Activated T-cell treated with anti-CD3 and anti-CD28 coated beads, Interleukin-2, amount 50 U/mL, for 72 hours (primary cell): ENCODE measurements at regions not wholly inside any gene's neighbourhood (a gene's known extent, or its start where the extent isn't known, plus 50 kb on each side); places are given as distances from the start of the nearest gene placed in this dataset.
"Not testable (repeated sequence)": the region's sequence is repeated elsewhere in the genome, so short reads cannot be mapped to it uniquely, and the experiment has no call there.

ENCODE experiments used
- ATAC-seq, 2 donors: fragments of 150-1000 bp; cut with Tn5 transposase; replicated peaks in 1 of 2; 2 replicates each; pipeline ENCODE4 v1.10.0; 2021; ENCODE audit warnings: moderate library complexity in 2 of 2, mild to moderate bottlenecking in 1 of 2
- DNase-seq, 2 donors: peaks; one replicate each; pipeline ENCODE4 v3.0.0; 2021 to 2022; ENCODE audit warnings: mixed read lengths in 1 of 2
- H3K27ac Mint-ChIP-seq: one replicate; pipeline ENCODE4 v1.8.0; 2022; ENCODE audit warnings: mild to moderate bottlenecking, moderate library complexity, mixed read lengths
- H3K27me3 Mint-ChIP-seq: one replicate; pipeline ENCODE4 v1.8.0; 2022; ENCODE audit warnings: low read depth, mixed read lengths
- H3K36me3 Mint-ChIP-seq, 2 donors: one replicate each; pipeline ENCODE4 v1.8.0; 2022; ENCODE audit warnings: mixed read lengths in 2 of 2, mild to moderate bottlenecking in 1 of 2; ENCODE audit not compliant: insufficient read depth in 2 of 2
- H3K4me1 Mint-ChIP-seq: one replicate; pipeline ENCODE4 v1.8.0; 2022; ENCODE audit warnings: low read depth, mixed read lengths
- H3K4me3 Mint-ChIP-seq, 2 donors: one replicate each; pipeline ENCODE4 v1.8.0; 2022; ENCODE audit warnings: mild to moderate bottlenecking in 2 of 2, mixed read lengths in 2 of 2, moderate library complexity in 2 of 2
- H3K9me3 Mint-ChIP-seq, 2 donors: one replicate each; pipeline ENCODE4 v1.8.0; 2022; ENCODE audit warnings: mixed read lengths in 2 of 2

GRCh38 chr2:66122516-66122915 is 312.4 kb upstream of the MEIS1 start:
- no peak overlapping the region for H3K4me3 Mint-ChIP-seq
- DNase-seq (no peak), ATAC-seq (no peak)
- no peaks in the 10 kb centered on the region for H3K4me1 Mint-ChIP-seq
- H3K27me3 Mint-ChIP-seq = no peaks in the 10 kb centered on the region
- peaks cover 2% of the 10 kb centered on the region in 2 donors for H3K9me3 Mint-ChIP-seq
- H3K36me3 Mint-ChIP-seq = peaks cover 0 to 1% of the 10 kb centered on the region in 2 donors
- no peak overlapping the region for H3K27ac Mint-ChIP-seq

- no peak overlapping the region for H3K27ac Mint-ChIP-seq
- DNase-seq (no peak), ATAC-seq (no peak)
- H3K36me3 Mint-ChIP-seq = peaks cover 0 to 1% of the 10 kb centered on the region in 2 donors
- H3K4me3 Mint-ChIP-seq = no peak overlapping the region
- peaks cover 2% of the 10 kb centered on the region in 2 donors for H3K9me3 Mint-ChIP-seq
- H3K4me1 Mint-ChIP-seq = no peaks in the 10 kb centered on the region
- no peaks in the 10 kb centered on the region for H3K27me3 Mint-ChIP-seq
Observed at GRCh38 chr2:66121946-66122345, 313.0 kb upstream of the MEIS1 start.

DNA sequence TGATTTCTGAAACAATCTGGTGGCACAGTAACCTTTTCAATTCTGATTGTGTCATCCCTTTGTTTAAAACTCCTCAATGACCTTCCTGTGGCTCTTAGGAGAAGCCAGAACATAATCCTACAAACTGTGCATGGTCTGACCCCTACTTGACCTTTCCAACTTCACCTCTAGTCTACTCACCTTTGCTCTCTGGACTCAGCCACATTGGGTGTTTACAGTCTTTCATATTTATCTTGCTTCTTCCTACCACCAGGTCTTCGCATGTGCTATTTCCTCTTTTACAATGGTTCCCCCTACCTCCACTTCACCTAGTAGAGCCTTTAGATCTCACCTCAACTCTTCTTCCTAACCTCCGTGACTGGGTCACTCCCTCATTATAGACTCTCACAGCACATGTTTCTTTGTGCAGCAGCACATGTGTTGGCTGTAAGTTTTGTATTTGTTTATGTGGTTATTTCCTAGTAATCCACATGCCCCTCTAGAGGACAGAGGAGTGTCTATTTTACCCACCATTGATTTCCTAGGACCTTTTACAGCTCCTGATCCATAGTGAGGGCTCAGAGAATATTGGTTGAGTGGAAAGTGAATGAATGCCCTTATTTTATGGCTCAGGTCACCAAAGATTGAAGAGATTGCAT is 320.8 kb upstream of the MEIS1 start:
- no peaks in the 10 kb centered on the region for H3K27me3 Mint-ChIP-seq
- H3K36me3 Mint-ChIP-seq = no peaks in the 10 kb centered on the region
- H3K27ac Mint-ChIP-seq = no peak overlapping the region
- H3K4me3 Mint-ChIP-seq = no peak overlapping the region
- DNase-seq (no peak), ATAC-seq (no peak)
- no peaks in the 10 kb centered on the region for H3K4me1 Mint-ChIP-seq
- peaks cover 7 to 9% of the 10 kb centered on the region in 2 donors for H3K9me3 Mint-ChIP-seq

DNA sequence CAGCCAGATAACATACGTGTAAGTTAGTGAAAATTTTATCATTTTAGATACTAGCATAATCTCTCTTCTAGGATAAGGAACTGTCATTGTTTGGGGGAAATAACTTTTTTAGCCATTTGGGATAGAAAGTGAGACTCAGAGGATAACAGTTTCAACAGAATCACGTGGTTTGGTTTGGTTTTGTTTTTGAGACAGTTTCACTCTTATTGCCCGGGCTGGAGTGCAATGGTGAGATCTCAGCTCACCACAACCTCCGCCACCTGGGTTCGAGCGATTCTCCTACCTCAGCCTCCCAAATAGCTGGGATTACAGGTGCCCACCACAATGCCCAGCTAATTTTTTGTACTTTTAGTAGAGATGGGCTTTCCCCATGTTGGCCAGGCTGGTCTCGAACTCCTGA is 323.2 kb upstream of the MEIS1 start:
- H3K4me1 Mint-ChIP-seq = no peaks in the 10 kb centered on the region
- DNase-seq (no peak), ATAC-seq (no peak)
- H3K36me3 Mint-ChIP-seq = no peaks in the 10 kb centered on the region
- H3K27ac Mint-ChIP-seq = no peak overlapping the region
- H3K4me3 Mint-ChIP-seq = no peak overlapping the region
- H3K9me3 Mint-ChIP-seq = peaks cover 5 to 7% of the 10 kb centered on the region in 2 donors
- H3K27me3 Mint-ChIP-seq = no peaks in the 10 kb centered on the region

GRCh38 chr2:66110608-66111007 is 324.3 kb upstream of the MEIS1 start:
- DNase-seq (no peak), ATAC-seq (no peak)
- Mint-ChIP-seq H3K36me3 (no peaks in the 10 kb centered on the region), H3K9me3 (peaks cover 5 to 7% of the 10 kb centered on the region in 2 donors), H3K27ac (no peak overlapping the region), H3K4me3 (no peak overlapping the region), H3K27me3 (no peaks in the 10 kb centered on the region), H3K4me1 (no peaks in the 10 kb centered on the region)

DNA sequence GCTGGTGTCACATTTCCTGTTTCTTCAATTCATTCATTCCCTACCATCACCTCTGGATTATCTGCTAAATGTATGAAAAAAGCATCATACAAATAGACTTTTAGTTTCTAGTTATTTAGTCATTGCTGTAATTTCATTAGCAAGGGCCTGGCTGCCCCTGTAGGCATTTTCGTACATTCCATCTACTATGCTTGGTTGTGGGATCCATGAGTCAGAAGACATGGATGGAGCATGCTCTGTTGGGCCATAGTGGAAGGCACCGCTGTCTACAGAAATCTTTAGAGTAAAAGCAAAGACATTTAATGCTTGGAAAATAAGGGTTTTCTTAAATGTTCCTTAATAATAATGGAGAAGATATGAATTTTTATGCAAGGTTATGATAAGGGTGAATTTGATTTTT is 324.8 kb upstream of the MEIS1 start:
- H3K4me1 Mint-ChIP-seq = no peaks in the 10 kb centered on the region
- H3K27ac Mint-ChIP-seq = no peak overlapping the region
- peaks cover 5 to 7% of the 10 kb centered on the region in 2 donors for H3K9me3 Mint-ChIP-seq
- no peaks in the 10 kb centered on the region for H3K27me3 Mint-ChIP-seq
- H3K4me3 Mint-ChIP-seq = no peak overlapping the region
- DNase-seq (no peak), ATAC-seq (no peak)
- H3K36me3 Mint-ChIP-seq = no peaks in the 10 kb centered on the region

DNA sequence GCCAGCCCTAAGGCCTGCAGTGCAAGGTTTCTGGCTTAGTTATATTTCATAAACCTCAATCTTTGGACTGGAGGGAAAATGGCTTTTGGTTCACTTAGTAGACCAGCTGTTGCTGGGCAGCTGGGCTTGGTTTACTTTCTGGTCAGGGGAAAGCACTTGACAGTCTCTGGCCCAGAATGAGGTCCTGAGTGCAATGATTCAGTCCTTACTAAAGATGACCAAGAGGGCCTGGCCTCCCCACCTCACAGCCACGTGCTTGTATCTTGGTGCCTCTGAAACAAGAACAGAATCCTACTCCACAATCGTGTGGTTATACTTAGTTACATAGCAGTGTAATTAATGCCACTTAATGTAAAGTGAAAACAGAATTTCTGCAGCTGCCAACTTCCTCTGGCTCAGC is 325.5 kb upstream of the MEIS1 start:
- H3K27me3 Mint-ChIP-seq = no peaks in the 10 kb centered on the region
- no peak for ATAC-seq
- no peak overlapping the region for H3K27ac Mint-ChIP-seq
- no peaks in the 10 kb centered on the region for H3K36me3 Mint-ChIP-seq
- H3K9me3 Mint-ChIP-seq = peaks cover 5 to 7% of the 10 kb centered on the region in 2 donors
- H3K4me1 Mint-ChIP-seq = no peaks in the 10 kb centered on the region
- H3K4me3 Mint-ChIP-seq = no peak overlapping the region
- no peak for DNase-seq

DNA sequence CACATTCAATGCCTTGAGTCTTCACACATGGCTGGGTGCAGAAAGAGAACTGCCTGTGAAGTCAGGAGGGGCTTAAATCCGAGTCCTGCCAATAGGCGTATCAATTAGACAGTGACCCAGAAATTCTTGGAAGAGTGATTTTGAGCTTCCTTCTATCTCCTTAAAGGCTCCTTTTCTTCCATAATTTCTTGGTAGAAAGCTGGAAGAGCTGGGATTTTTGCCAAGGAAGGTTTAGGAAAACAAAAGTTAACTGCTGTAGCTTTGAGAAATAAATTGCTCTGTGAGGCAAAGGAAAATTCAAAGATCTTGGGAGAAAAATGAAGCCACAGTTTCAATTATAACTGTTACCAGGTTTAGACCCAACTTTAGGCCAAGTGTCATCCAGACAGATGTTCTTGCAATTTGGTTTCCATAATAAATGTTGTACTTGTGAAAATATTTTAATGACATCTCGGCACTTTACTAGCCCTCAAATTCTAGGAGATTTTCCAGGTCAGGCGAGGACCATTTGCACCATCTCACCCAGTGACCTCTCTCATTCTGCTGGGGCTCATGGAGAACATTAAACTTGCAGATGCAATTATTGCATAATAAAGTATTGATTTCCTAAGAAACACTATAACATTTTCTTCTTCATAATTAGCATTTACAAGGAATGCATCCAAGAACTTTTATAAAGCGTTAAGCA is 329.7 kb upstream of the MEIS1 start:
- H3K4me3 Mint-ChIP-seq = no peak overlapping the region
- no peaks in the 10 kb centered on the region for H3K27me3 Mint-ChIP-seq
- no peaks in the 10 kb centered on the region for H3K4me1 Mint-ChIP-seq
- H3K27ac Mint-ChIP-seq = no peak overlapping the region
- H3K9me3 Mint-ChIP-seq = peaks cover 0 to 3% of the 10 kb centered on the region in 2 donors
- DNase-seq = no peak
- H3K36me3 Mint-ChIP-seq = no peaks in the 10 kb centered on the region
- ATAC-seq = no peak

- Mint-ChIP-seq H3K27ac (no peak overlapping the region), H3K4me3 (no peak overlapping the region), H3K36me3 (no peaks in the 10 kb centered on the region), H3K4me1 (no peaks in the 10 kb centered on the region), H3K27me3 (no peaks in the 10 kb centered on the region), H3K9me3 (peaks cover 0 to 3% of the 10 kb centered on the region in 2 donors)
- no peak for DNase-seq
- no peak for ATAC-seq
Observed at GRCh38 chr2:66103581-66103980, 331.3 kb upstream of the MEIS1 start.

DNA sequence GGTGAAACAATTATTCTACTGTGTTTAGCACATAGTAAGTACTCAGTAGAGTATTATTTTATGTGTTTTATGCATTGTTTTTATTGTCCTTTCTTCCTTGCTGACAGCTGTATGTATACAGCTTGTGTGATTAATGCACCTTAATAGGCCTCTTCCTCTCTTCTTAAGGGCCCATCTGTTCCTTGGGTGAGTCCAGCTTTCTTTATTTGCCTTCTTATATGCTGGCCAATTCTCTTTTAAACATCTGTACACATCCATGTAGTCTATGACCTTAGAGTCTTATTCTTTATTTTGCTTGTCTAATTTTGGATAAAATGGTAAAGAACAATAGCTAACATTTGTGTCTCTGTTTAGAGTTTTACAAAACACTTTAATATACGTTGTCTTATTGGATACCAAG is 333.7 kb upstream of the MEIS1 start:
- Mint-ChIP-seq H3K27ac (no peak overlapping the region), H3K9me3 (peaks cover 2 to 7% of the 10 kb centered on the region in 2 donors), H3K4me3 (no peak overlapping the region), H3K27me3 (no peaks in the 10 kb centered on the region), H3K36me3 (no peaks in the 10 kb centered on the region), H3K4me1 (no peaks in the 10 kb centered on the region)
- ATAC-seq (no peak), DNase-seq (no peak)

DNA sequence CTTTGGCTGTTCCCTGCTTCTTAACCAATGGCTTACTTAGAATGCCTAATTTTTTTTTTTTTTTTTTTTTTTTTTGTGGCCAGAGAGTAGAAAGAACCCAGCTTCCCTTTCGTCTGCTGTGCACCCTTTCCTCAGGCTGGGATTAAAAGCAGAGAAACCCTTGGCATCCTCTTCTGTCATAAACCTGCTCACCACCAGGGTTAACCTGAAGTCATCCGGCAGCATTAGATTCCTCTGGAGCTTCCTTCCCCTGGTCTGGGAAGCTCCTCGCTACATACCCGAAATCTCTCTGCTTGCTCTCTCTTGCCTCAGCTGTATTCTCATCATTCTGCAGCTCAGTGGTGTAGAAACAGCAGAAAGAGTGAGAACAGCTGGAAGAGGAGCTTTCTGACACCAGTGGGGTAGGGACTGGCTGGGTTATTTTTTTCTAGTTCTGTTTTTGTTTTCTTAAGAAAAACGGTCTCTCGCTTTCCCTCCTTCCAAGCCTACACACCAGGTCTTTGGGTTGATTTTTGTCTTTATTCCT is 339.0 kb upstream of the MEIS1 start:
- no peak overlapping the region for H3K4me3 Mint-ChIP-seq

DNA sequence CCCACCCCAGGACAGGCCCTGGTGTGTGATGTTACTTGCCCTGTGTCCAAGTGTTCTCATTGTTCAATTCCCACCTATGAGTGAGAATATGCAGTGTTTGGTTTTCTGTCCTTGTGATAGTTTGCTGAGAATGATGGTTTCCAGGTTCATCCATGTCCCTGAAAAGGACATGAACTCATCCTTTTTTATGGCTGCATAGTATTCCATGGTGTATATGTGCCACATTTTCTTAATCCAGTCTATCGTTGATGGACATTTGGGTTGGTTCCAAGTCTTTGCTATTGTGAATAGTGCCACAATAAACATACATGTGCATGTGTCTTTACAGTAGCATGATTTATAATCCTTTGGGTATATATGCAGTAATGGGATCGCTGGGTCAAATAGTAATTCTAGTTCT is 340.2 kb upstream of the MEIS1 start:
- H3K36me3 Mint-ChIP-seq, H3K27ac Mint-ChIP-seq: not testable (repeated sequence)
- H3K9me3 Mint-ChIP-seq = peaks cover 7 to 16% of the 10 kb centered on the region in 2 donors

More for the DNA sequence above, 339.0 kb upstream of the MEIS1 start:
- Mint-ChIP-seq H3K27ac (no peak overlapping the region), H3K27me3 (no peaks in the 10 kb centered on the region), H3K9me3 (peaks cover 5 to 9% of the 10 kb centered on the region in 2 donors), H3K36me3 (no peaks in the 10 kb centered on the region), H3K4me1 (no peaks in the 10 kb centered on the region)
- no peak for DNase-seq
- ATAC-seq = no peak

GRCh38 chr2:66093371-66093770 is 341.6 kb upstream of the MEIS1 start:
- H3K27ac Mint-ChIP-seq = no peak overlapping the region
- peaks cover 9 to 21% of the 10 kb centered on the region in 2 donors for H3K9me3 Mint-ChIP-seq
- H3K27me3 Mint-ChIP-seq = no peaks in the 10 kb centered on the region
- H3K4me1 Mint-ChIP-seq = no peaks in the 10 kb centered on the region
- no peak overlapping the region for H3K4me3 Mint-ChIP-seq
- no peak for ATAC-seq
- H3K36me3 Mint-ChIP-seq = no peaks in the 10 kb centered on the region
- no peak for DNase-seq

More for the DNA sequence above, 340.2 kb upstream of the MEIS1 start:
- not testable (repeated sequence) for H3K4me3 Mint-ChIP-seq, H3K27me3 Mint-ChIP-seq, DNase-seq, H3K4me1 Mint-ChIP-seq, ATAC-seq
